ENCODE measurements at regions not wholly inside any gene's neighbourhood (a gene's known extent, or its start where the extent isn't known, plus 50 kb on each side); places are given as distances from the start of the nearest gene placed in this dataset.

DNA sequence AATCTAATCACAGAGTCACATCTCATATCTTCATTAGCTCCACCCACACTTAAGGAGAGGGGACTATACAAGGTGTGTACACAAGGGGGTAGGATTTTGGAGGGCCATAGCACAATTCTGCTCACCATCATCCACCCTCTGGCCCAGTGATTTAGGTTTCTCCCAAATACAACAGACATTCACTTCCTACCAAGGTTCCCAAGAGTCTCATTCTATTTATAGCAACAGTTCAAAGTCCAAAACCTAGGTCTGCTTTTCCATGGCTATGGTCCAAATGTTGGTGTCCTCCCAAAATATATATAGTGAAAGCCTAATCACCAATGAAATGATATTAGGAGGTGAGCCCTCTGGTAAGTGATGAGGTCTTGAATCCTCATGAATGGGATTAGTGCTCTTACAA is 353.2 kb upstream of the PLD5 start:
- TF ChIP-seq, protein P1, sequence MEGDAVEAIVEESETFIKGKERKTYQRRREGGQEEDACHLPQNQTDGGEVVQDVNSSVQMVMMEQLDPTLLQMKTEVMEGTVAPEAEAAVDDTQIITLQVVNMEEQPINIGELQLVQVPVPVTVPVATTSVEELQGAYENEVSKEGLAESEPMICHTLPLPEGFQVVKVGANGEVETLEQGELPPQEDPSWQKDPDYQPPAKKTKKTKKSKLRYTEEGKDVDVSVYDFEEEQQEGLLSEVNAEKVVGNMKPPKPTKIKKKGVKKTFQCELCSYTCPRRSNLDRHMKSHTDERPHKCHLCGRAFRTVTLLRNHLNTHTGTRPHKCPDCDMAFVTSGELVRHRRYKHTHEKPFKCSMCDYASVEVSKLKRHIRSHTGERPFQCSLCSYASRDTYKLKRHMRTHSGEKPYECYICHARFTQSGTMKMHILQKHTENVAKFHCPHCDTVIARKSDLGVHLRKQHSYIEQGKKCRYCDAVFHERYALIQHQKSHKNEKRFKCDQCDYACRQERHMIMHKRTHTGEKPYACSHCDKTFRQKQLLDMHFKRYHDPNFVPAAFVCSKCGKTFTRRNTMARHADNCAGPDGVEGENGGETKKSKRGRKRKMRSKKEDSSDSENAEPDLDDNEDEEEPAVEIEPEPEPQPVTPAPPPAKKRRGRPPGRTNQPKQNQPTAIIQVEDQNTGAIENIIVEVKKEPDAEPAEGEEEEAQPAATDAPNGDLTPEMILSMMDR (IDR thresholded peaks at IDR 0.05; ENCODE audit: unreplicated experiment): no peak
- H3K27me3 Mint-ChIP-seq (ENCODE audit: insufficient read depth, unreplicated experiment): no peaks in the 10 kb centered on the region
- no peaks in the 10 kb centered on the region for H3K36me3 Mint-ChIP-seq (ENCODE audit: insufficient read depth, unreplicated experiment)
- H3K4me1 Mint-ChIP-seq (ENCODE audit: insufficient read depth, unreplicated experiment): peaks cover 12% of the 10 kb centered on the region
- CTCF ChIA-PET: no interaction called here
- H3K4me3 Mint-ChIP-seq (ENCODE audit: unreplicated experiment): no peak overlapping the region
- no peaks in the 10 kb centered on the region for H3K9me3 Mint-ChIP-seq (ENCODE audit: unreplicated experiment)
- POLR2A ChIA-PET: interaction anchor here (0.6 kb wide), 1 partner anchor 132 kb away, joined by 4 read pairs; no protein-coding TSS in a partner anchor
- no TSS peak for BruUV-seq (replicated peaks)
- intact Hi-C loops (cut with micrococcal nuclease): no loop called here
- DNase-seq (ENCODE audit: unreplicated experiment): no peak
- H3K27ac Mint-ChIP-seq (ENCODE audit: low read depth, unreplicated experiment): no peak overlapping the region

DNA sequence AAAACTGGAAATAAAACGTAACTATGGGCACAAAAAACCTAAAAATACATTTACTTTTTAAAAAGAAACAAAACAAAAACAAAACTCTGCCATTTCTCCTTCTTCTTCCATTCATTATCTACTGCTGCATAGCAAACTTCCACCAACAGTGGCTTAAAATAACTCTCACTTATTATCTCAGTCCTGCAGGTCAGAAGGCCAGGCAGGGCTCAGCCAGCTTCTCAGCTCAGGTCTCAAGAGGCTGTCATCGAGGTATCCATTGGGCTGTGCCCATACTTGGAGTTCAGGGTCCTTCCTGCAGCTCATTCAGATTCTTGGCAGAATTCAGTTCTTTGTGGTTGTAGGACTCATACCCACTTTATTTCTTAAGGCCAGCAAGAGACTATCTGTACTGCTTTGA is 352.7 kb upstream of the PLD5 start:
- Mint-ChIP-seq H3K27ac (ENCODE audit: low read depth, unreplicated experiment) (no peak overlapping the region), H3K4me3 (ENCODE audit: unreplicated experiment) (no peak overlapping the region), H3K36me3 (ENCODE audit: insufficient read depth, unreplicated experiment) (no peaks in the 10 kb centered on the region), H3K27me3 (ENCODE audit: insufficient read depth, unreplicated experiment) (no peaks in the 10 kb centered on the region), H3K9me3 (ENCODE audit: unreplicated experiment) (no peaks in the 10 kb centered on the region), H3K4me1 (ENCODE audit: insufficient read depth, unreplicated experiment) (peaks cover 12% of the 10 kb centered on the region)
- CTCF ChIA-PET: interaction anchor here (0.7 to 0.9 kb wide), 2 partner anchors 15 to 239 kb away, joined by 4 to 5 read pairs; no protein-coding TSS in a partner anchor
- TF ChIP-seq, protein P1 (IDR thresholded peaks at IDR 0.05; ENCODE audit: unreplicated experiment): no peak
- intact Hi-C loops (cut with micrococcal nuclease): no loop called here
- no peak for DNase-seq (ENCODE audit: unreplicated experiment)
- no TSS peak for BruUV-seq (replicated peaks)
- POLR2A ChIA-PET: no interaction called here

DNA sequence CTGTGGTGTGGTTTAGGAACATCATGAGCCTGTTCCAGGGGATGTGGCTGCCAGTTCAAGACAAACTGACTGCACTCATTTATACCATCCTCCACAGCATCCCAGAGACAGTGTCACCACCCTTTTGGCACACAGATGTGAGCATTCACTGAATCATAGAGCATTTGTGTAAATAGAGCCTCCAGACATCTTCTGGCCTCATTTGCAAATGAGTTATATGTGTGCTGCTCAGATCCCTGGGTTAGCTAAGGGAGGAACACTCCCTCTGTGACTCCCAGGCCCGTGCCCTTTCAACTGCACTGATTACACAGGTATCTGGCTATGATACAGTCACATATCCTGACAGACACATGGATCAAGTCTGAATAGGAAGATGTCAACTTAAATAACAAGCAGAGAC is 351.5 kb upstream of the PLD5 start:
- no peak overlapping the region for H3K4me3 Mint-ChIP-seq (ENCODE audit: unreplicated experiment)
- H3K27ac Mint-ChIP-seq (ENCODE audit: low read depth, unreplicated experiment): no peak overlapping the region
- no peaks in the 10 kb centered on the region for H3K27me3 Mint-ChIP-seq (ENCODE audit: insufficient read depth, unreplicated experiment)
- peak; percentile 44 for DNase-seq (ENCODE audit: unreplicated experiment)
- TF ChIP-seq, protein P1 (IDR thresholded peaks at IDR 0.05; ENCODE audit: unreplicated experiment): no peak
- H3K4me1 Mint-ChIP-seq (ENCODE audit: insufficient read depth, unreplicated experiment): peaks cover 12% of the 10 kb centered on the region
- no peaks in the 10 kb centered on the region for H3K9me3 Mint-ChIP-seq (ENCODE audit: unreplicated experiment)
- ChIA-PET CTCF (interaction anchor here (0.6 to 1.1 kb wide), 2 partner anchors 28 to 224 kb away, joined by 3 read pairs; no protein-coding TSS in a partner anchor), POLR2A (no interaction called here)
- no peaks in the 10 kb centered on the region for H3K36me3 Mint-ChIP-seq (ENCODE audit: insufficient read depth, unreplicated experiment)
- intact Hi-C loops (cut with micrococcal nuclease): no loop called here
- no TSS peak for BruUV-seq (replicated peaks)

- Mint-ChIP-seq H3K4me3 (ENCODE audit: unreplicated experiment) (no peak overlapping the region), H3K4me1 (ENCODE audit: insufficient read depth, unreplicated experiment) (peaks cover 12% of the 10 kb centered on the region), H3K27me3 (ENCODE audit: insufficient read depth, unreplicated experiment) (no peaks in the 10 kb centered on the region), H3K36me3 (ENCODE audit: insufficient read depth, unreplicated experiment) (no peaks in the 10 kb centered on the region), H3K27ac (ENCODE audit: low read depth, unreplicated experiment) (no peak overlapping the region), H3K9me3 (ENCODE audit: unreplicated experiment) (no peaks in the 10 kb centered on the region)
- TF ChIP-seq, protein P1 (IDR thresholded peaks at IDR 0.05; ENCODE audit: unreplicated experiment): no peak
- intact Hi-C loops (cut with micrococcal nuclease): no loop called here
- POLR2A ChIA-PET: interaction anchor here (0.6 kb wide), 2 partner anchors 845 to 1355 kb away, joined by 3 read pairs; no protein-coding TSS in a partner anchor
- CTCF ChIA-PET: interaction anchor here (0.6 to 1.4 kb wide), 3 partner anchors 34 to 1348 kb away, joined by 3 to 4 read pairs (median 3); no protein-coding TSS in a partner anchor
- DNase-seq (ENCODE audit: unreplicated experiment): no peak
- BruUV-seq (replicated peaks): no TSS peak
These were observed 349.2 kb upstream of the PLD5 start for GRCh38 chr1:242873661-242874060.

Data from MCF 10A (cell line).